DMS 273 (cell line): ENCODE measurements at regions not wholly inside any gene's neighbourhood (a gene's known extent, or its start where the extent isn't known, plus 50 kb on each side); places are given as distances from the start of the nearest gene placed in this dataset.
A peak's percentile ranks its signal among the peaks of the same experiment; 100 is the strongest.

Experiments
- DNase-seq: peaks from one replicate; lab custom pipeline; 2025; ENCODE audit not compliant: unreplicated experiment; lab: John Stamatoyannopoulos, UW

DNA sequence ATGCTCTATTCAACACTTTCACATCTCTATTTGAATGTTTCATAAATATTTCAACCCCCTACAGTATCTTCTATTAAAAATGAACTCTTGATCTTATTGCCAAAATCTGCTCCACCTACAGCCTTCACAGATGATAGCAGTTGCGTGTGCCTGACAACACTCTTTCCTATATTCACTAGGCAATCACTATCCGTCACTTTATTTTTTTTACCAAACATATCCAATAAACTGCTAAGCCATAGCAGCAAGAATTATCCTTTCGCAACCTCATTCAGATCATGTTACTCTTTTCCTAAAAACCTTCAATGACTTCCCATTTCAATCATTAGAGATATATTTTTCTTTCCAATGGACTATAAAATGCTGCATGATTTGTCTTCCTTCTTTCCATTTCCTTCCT lies 629.8 kb upstream of the PCDH9 start:
- DNase-seq = no peak

GRCh38 chr13:67857581-67858310 lies 627.6 kb upstream of the PCDH9 start:
- DNase-seq = no peak

- DNase-seq = no peak
Observed at GRCh38 chr13:67856955-67857354, 626.8 kb upstream of the PCDH9 start.

- no peak for DNase-seq
Observed at GRCh38 chr13:67855741-67856238, 625.7 kb upstream of the PCDH9 start.

DNA sequence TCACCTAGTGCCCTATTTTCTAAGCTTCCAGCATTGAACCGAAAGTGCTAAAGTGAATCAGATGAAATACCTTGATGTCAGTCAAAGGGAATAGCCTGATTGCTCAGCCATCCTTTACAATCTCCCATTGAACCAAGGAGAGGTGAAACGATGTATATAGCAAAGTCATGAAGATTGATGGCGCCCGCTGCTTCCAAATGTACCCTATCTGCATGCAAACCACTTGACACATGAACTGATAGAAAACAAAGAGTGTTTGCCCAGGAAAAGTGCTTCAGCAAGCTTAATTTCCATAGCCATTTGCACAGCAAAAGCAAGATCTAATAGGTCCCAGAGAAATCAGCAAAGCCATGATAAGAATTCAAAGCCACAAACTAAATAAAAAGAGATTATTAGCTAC lies 624.9 kb upstream of the PCDH9 start:
- DNase-seq = no peak

DNA sequence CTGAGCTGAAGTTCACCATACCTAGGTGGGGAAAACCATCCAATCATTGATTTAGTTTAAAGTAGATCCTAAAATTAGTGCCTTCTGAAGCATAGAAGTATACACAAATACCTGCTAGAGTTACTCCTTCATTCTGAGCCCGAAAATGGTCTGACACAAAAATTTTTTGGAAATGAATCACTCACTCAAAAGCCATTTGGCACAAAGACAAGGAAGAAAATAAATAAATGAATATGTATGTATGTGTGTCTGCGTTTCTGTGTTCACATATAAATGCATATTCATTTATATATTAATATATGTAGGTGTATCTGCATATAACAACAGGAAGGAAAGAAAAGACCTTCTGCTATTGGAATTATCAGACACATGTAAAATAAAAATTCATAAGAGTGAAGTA lies 614.4 kb upstream of the PCDH9 start:
- no peak for DNase-seq

DNA sequence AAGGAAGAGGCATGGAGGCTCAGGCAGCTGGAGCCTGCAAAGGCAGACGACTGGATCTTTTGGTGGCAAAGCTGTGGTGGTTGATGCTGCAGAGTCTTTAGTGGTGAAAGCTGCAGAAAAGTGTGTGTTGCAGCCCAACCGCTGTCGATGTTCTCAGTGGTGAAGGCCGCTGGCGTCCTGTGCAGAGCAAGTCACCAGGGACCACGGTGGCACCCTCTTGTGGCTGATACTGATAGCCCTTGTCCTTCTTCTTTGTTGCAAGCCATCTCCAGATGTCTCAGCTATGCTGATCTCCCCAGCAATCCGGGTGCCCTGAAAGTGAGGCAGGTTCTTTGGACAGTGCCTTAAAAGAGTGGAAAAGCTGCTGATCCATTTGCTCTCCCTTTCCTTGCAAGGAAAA lies 610.9 kb upstream of the PCDH9 start:
- no peak for DNase-seq

DNA sequence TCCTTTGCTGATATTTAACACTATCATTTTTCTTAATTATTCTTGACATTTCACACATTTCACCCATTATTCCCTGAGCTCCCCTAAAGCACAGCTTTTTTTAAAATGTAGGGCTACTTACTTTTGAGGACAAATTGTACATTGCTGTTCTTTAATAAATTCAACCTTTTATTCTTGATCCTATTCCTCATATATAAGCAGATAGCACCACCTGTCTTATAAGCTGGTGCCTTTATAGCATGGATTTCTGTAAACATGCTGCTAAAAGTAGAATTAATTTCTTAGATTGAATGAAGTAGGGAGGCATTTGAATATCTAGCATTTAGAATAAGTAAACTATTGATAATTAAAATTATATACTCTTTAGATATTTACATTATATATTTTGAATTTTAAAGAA lies 603.4 kb upstream of the PCDH9 start:
- DNase-seq = peak; percentile 2

DNA sequence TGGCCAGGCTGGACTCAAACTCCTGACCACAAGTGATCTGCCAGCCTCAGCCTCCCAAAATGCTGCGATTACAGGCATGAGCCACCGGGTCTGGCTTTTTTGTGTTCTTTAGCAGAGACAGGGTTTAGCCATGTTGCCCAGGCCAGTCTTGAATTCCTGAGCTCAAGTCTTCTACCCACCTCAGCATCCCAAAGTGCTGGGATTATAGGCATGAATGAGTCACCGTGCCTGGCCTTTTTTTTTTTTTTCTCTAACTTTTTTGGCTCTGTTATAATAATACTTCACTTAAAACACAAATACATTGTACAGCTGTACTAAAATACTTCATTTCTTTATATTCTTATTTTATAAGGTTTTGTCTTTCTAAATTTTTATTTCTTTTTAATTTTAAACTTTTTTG lies 599.5 kb upstream of the PCDH9 start:
- DNase-seq = no peak

GRCh38 chr13:67827992-67828391 lies 597.9 kb upstream of the PCDH9 start:
- no peak for DNase-seq

GRCh38 chr13:67821606-67822005 lies 591.5 kb upstream of the PCDH9 start:
- peak; percentile 0 for DNase-seq

- DNase-seq = peak; percentile 0
Observed at GRCh38 chr13:67806796-67807195, 576.7 kb upstream of the PCDH9 start.

GRCh38 chr13:67803118-67803517 lies 573.0 kb upstream of the PCDH9 start:
- DNase-seq = no peak

DNA sequence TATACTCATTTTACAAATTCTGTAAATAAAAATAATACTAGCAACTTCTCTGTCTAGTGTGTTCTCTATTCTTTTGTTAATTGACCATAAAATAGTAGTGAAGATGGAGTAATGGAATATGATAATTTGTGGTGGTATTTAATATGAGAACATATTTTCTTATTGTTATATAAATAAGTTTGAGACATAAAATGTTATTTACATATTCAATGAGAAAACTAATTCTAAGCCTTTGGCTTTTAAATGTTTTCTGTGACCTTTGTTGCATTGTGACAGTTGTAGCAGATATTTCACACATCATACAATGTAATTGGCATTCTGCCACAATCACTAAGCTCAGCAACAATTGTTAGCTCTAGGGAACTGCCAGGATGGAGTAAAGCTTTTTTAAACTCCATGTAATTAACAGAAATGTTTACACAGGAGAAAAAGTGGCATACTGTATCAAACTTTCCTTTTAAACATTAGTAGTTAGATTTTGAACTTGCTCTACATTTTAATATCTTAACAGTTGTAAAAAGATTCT lies 562.1 kb upstream of the PCDH9 start:
- DNase-seq = peak; percentile 19

DNA sequence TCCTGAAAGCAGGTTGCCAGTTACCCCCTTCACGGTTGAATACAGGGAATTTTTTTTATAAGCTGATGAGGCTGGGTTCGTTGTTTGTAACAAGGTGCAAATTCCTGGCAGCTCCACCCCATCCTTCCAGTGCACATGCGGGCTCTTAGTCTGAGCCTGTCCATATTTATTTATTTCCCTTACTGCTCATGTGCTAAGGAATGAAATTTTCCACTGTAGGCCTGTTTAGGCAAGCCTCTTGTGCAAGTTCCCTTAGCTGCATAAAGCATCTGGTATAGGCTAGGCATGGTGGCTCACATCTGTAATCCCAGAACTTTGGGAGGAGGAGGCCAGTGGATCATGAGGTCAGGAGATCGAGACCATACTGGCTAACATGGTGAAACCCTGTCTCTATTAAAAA lies 560.9 kb upstream of the PCDH9 start:
- no peak for DNase-seq

DNA sequence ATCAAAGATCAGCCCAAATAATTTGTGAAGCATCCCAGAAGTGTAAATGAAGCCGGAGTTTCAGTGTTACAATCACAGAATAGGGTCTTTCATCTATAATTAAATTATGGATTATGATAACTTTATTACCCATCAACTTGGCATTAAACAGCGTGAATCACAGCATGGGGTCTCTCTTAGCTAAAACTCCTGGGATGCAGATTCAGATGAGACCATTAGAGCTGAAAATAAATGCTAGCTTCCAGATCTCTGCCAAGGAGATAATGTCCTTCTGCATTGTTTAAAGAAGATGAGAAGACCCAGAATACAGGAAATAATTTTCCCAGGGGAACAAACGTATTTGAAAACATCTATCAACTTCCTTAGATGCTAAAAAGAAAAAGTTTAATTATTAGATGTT lies 546.0 kb upstream of the PCDH9 start:
- no peak for DNase-seq

DNA sequence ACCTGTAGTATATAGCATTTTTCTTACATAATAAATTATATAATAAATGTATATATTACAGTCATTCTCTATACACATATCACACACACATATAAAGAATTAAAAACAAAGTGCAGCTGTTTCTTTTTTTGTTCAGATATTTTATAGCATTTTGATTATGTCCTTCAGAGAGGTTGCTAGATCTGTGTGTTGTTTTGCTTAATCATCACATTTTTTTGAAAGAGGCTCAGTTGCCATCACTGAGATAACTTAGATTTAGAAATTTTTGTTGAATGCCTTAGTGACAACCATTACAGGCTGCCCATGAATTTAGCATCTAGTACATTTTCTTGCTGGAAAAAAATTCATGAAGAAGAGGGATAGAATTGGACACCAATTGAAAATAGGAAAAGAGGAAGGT lies 545.2 kb upstream of the PCDH9 start:
- no peak for DNase-seq

DNA sequence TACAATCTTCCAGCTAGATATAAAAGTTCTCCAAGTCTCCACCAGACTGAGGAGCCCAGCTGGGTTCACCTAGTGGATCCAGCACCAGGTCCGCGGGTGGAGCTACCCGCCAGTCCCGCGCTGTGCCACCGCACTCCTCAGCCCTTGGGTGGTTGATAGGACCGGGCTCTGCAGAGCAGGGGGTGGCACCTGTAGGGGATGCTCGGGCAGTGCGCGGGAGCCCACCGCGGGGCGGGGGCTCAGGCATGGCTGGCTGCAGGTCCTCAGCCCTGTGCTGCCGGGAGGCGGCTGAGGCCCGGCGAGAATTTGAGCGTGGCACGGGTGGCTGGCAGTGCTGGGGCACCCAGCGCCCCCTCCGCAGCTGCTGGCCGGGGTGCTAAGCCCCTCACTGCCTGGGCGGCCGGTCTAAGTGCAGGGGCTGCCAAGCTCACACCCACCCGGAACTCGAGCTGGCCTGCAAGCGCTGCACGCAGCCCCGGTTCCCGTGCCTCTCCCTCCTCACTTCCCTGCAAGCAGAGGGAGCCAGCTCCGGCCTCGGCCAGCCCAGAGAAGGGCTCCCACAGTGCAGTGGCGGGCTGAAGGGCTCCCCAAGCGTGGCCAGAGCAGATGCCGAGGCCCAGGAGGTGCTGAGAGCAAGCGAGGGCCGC lies 542.8 kb upstream of the PCDH9 start:
- no peak for DNase-seq

DNA sequence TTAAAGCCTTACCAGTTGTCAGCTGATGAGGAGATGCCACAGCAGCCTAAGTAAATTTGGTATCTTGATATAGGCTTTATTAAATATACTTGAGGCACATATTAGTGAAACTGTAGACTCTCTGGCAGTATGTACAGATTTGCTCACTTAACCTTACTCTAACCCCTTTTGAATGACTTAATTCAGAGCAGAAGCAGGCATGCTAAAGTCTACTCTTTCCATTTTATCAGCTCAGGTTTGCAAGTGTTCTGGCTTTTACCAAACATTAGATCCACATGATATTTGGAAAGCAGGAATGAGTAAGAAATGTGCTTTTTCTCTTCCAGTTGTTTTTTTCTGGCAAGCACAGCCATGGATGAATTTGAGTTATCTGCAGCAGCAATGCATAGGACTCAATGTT lies 541.0 kb upstream of the PCDH9 start:
- no peak for DNase-seq

DNA sequence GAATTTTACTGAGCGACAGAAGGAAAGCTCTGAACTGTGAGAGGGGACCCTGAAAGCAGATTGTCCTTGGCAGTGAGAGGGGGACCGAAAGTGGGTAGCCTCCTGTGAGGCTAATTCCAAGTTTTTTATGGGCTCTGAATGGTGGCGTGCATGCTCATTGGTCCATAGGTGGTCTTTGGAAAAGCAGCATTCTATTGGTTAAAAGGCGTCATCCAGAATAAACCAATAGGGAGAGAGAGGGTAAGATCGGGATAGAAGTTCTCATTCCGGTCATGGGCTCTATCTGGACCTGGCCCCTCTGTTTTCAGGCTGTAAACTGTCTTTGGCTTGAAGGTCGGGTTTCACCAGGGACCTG lies 539.8 kb upstream of the PCDH9 start:
- no peak for DNase-seq

DNA sequence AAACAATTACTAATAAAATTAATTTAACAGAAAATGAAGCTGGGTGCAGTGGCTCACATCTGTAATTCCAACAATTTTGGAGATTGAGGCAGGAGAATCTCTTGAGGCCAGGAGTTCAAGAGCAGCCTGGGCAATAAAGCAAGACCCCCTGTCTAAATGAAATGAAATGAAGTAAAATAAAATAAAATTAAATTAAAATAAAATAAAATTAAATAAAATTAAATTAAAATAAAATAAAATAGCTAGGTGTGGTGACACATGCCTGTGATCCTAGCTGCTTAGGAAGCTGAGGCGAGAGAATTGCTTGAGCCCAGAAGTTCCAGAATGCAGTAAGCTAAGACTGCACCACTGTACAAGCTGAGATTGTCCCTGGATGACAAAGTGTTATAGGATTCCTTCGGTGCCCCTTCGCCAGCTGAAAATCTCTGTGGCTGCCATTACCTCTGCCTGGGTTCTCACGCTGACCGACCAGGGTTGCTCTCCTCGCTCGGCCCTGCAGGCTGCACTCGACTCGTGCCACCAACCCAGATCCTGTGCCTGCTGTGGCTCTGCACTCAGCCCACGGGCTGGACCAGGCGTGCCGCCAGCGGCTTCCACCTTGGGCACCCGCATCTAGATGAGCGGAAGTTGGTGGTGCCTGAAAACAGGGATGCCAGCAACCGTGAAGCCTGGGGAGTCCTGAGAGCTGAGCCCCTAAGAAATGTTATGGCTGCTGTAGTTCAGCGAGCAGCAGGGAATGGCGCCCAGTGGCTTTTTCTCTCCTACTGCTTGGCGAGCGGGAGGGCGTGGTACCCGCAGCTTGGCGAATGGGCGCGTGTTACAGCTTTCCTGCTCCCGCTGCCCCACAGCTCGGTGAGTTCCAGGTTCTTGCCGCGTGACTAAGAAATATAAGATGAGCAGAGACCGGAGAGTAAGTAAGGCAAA lies 539.2 kb upstream of the PCDH9 start:
- DNase-seq = no peak

GRCh38 chr13:67763984-67764383 lies 533.8 kb upstream of the PCDH9 start:
- no peak for DNase-seq
